ENCODE measurements at regions not wholly inside any gene's neighbourhood (a gene's known extent, or its start where the extent isn't known, plus 50 kb on each side); places are given as distances from the start of the nearest gene placed in this dataset.

DNA sequence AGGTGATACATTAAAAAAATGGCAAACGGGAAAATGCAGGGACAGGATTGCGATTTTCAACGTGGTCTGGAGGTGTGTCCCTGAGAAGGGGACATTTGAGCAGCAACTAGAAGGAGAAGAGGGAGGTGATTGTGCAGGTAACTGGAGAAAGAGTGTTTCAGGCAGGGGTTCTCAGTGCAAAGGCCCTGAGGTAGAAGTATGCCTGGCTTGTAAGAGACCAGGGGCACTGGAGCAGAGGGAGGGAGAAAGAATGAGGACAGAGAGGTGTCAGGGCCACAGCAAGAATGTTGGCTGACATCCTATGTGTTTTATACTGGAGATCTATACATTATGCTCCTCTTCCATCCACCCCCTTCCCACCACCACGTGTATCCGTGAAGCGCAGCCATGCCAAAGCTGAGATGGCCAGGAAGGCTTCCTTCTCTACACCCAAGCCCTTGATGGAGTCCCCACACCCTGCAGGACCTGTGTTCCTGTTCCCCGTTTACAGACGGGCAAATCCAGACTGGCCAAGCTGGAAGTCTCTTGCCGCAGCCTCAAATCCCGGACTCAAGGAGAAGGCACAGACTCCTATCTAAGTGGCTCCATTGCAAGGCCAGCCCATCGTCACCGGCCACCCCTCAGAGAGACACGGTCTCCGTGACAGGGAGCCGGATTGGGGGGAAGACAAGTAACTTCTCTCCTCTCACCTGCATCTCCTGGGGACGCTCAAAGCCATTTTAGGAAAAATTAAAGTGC, 416.1 kb downstream of the MN1 start:
- no peak for DNase-seq (ENCODE audit: low read depth in 3 of 3)

DNA sequence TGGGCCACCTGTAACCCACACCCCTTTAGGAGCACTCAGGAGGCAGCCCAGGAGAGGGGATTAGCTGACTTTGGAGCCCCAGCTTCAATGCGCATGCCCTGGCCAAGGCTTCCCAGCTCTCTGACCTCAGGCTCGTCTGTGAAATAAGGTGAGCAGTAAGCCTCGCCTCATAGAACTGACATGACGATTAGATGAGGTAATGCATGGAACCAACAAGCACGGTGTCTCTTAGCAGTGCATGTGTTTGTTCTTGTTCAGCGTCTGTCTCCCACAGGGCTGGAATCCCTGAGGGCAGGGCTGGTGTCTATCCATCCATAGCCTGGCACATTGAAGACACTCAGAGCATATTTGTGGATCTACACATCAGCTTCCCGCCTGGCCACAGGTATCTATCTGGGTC, 415.4 kb downstream of the MN1 start:
- DNase-seq (ENCODE audit: low read depth in 3 of 3) = no peak

GRCh38 chr22:27387561-27387960, 414.0 kb downstream of the MN1 start:
- no peak for DNase-seq (ENCODE audit: low read depth in 3 of 3)

DNA sequence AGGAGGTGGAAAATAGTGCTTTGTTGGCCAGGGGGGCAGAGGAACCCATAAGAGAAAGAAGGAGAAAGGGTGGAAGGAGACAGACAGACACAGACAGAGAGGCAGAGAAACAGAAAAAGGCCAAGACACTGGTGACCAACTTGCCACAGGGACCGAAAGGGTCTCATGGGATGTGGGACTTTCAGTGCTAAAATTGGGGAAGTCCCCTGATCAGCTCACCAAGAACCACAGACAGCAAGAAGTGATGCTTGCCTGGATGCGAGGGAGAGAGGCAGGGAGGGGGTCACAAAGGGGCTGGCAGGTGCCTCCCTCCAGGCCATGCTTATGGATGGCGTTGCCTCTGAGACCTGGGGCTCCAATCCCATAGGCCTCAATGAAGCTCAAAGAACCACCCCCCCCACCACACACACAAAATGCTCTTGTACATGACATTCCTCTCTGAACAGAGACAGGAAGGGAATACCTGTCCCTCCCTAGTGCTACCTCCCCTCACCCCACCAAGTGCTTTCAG, 413.4 kb downstream of the MN1 start:
- DNase-seq (ENCODE audit: low read depth in 3 of 3) = no peak

DNA sequence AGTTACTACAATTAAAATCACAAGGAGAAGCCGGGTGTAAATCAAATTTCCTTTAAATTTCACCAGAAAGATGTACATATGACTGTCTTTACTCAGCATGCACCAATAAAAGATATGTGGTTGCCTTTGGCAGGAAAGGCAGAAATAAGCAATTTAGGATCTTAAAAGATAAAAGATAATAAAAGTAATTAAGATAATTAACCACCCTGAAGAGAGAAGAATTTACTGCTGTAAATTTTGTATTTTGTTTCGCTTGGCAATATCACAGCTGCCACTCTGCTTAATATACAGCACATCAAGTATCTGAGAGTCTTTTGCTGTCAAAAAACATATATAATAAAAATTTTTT, 411.9 kb downstream of the MN1 start:
- DNase-seq (ENCODE audit: low read depth in 3 of 3) = no peak

DNA sequence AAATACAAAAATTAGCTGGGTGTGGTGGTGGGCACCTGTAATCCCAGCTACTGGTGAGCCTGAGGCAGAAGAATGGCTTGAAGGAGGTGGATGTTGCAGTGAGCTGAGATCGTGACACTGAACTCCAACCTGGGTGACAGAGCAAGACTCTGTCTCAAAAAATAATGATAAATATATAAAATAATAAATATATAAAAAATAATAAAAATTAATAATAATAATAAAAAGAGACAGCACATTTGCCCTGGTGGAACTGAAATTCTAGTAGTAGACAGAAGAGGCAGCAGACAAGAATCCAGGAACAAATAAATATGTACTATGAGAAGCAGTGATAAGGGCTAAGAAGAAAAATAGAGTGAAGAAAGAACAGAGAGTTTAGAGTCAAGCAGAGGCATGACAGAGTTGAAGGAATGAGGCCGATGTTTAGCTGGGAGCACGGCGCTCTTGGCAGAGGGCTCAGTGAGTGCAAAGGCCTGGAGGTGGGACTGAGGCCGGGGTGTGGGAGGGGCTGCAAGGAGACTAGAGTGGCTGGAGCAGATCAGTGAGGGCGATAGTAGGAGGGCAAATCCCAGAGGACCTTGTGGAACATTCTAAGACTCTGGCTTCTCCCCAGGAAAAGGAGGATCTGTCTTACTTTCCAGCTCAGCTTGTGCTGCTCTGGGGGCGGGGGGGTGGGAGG, 410.3 kb downstream of the MN1 start:
- DNase-seq (ENCODE audit: low read depth in 3 of 3) = no peak

GRCh38 chr22:27393371-27393770, 408.2 kb downstream of the MN1 start:
- no peak for DNase-seq (ENCODE audit: low read depth in 3 of 3)

GRCh38 chr22:27394806-27395404, 406.7 kb downstream of the MN1 start:
- DNase-seq (ENCODE audit: low read depth in 3 of 3) = no peak

- DNase-seq (ENCODE audit: low read depth in 3 of 3) = no peak
Measured at GRCh38 chr22:27397036-27397953, 404.3 kb downstream of the MN1 start.

GRCh38 chr22:27397954-27398342, 403.6 kb downstream of the MN1 start:
- no peak for DNase-seq (ENCODE audit: low read depth in 3 of 3)

- DNase-seq (ENCODE audit: low read depth in 3 of 3) = no peak
Measured at GRCh38 chr22:27399161-27399560, 402.4 kb downstream of the MN1 start.

DNA sequence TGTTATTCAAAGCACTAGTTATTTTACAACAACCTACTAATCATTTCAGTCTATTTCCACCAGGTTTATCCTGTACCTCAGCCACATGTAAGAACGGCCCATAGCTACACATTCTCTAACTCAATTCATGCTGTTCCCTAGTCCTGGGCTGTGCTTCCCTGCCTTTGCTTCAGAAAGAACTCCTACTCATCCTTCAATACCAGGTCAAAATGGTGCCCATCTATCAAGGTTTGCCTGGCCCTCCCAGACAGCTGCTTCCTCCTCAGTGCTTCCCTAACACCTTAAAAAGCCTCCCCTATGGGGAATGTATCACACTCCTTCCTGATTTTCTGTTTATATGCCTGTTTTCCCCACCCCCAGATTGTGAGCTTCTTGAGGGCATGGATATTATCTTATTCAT, 400.7 kb downstream of the MN1 start:
- DNase-seq (ENCODE audit: low read depth in 3 of 3) = no peak

DNA sequence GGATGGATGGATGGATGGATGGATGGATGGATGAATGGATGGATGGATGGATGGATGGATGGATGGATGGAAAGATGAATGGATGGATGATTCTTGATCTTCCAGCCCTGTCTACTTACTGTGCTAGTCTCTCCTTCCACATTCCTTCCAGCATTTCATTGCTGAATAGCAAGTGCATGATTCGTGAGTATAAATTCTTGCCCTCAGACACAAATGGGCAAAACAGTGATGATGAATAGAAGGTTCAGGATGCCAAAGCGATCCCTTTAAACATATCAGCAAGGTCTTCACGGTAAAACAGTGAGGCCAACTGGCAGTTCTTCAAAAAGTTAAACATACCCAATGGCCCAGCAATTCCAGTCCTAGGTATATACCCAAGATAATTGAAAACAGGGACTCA, 400.2 kb downstream of the MN1 start:
- no peak for DNase-seq (ENCODE audit: low read depth in 3 of 3)

- DNase-seq (ENCODE audit: low read depth in 3 of 3) = no peak
Measured at GRCh38 chr22:27404441-27404840, 397.1 kb downstream of the MN1 start.

DNA sequence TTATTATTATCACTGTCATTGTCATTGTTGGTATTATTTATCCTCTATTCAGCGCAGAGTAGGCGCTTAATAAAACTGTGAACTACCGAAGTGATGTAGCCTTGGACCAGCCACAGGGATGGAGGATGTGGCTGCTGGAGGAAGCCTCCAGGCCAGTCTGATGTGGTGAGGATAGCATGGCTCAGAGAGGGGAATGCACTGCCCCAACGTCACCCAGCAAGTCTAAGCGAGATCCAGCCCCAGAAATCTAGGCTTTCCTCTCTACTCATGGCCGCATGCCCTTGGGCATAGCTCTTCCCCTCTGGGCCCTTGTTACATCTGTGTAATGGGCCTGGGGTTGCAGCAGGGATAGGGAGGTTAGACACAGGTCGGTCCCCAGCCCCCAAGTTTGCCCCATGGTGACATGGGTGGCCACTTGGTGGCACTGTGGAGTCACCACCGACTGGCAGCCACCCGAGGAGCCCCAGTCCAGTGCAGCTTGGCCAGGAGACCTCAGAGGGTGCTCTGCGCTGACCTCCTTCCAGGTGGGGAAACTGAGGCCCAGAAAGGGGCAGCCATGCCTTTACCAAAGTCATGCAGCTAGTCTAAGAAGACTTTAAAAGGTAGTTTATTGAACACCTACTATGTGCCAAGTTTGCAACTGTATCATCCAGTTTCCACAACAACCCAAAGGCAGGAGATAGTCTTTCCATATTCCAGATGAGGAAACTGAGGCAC, 395.7 kb downstream of the MN1 start:
- no peak for DNase-seq (ENCODE audit: low read depth in 3 of 3)

DNA sequence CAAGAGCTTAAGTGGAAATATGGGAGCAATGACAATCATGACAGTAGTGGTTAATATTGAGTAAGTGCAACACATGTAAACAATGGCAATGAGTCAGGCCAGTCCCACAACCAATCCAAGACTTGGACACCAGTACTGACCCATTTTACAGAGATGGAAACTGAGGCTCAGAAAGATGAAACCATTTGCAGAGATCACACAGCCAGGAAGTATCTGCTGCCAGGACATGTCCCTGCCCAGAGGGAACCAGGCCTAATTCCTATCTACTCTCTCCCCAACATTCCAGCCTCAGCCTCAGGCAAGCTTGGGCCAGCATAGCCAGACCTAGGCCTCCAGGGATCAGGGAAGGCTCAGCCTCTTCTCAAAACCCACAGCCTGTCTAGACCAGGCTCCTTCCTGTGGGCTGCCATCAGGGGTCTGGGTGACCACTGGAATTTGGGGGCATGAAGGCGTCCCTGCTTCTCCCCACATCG, 395.1 kb downstream of the MN1 start:
- no peak for DNase-seq (ENCODE audit: low read depth in 3 of 3)

DNA sequence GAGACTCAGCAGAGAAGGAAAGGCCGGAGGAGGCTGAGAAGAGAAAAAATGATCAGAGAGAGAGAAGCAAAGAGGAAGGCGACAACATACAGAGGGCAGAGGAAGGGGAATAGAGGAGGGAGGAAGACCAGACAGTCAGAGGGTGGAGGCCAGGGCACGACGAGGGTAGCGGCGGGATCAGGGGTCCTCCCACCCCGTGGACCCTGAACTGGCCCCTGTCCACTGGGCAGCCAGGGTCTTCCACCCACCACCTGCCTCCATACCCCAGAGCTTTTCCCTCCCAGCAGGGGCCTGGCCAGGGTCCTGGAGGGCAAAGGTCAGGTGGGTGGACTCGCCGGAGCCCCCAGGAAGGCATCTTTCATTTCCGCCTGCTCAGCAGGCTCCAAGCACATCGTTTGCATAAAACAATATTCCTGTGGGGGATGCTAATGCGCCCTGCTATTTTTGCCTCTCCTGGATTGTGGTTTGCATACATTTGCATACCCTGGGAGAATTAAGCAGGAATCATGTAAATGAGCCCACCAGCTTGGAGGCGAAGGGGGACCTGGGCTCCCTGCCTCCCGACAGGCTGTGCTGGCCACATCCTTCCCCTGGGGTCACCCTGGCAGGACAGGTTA, 394.1 kb downstream of the MN1 start:
- DNase-seq (ENCODE audit: low read depth in 3 of 3) = no peak

GRCh38 chr22:27408068-27408467, 393.5 kb downstream of the MN1 start:
- no peak for DNase-seq (ENCODE audit: low read depth in 3 of 3)

GRCh38 chr22:27409299-27409698, 392.3 kb downstream of the MN1 start:
- DNase-seq (ENCODE audit: low read depth in 3 of 3) = no peak

DNA sequence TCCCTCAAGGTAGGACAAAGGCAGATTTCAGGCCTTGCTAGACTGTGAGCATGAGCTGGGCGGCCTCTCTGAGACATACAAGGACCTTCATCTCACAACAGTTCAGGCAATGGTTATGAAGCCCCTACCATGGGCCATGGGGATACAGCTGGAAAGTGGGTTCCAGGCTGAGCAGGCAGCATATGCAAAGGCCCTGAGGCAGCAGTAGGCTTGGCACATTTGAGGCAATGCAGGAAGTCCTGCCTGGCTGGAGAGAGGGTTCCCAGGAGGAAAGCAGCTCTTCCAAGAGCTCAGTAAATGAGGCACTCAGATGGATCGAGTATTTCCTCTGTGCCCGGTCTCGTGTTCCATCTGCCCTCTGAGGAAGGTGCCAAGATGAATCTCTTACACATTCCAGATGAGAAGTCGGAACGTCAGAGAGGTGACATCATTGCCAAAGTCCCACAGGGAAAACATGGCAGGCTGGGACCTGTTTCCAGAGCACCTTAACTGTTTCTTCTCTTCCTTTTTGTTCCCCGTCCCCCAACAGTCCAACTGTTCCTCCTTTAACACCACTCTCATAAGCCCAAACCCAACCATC, 388.6 kb downstream of the MN1 start:
- no peak for DNase-seq (ENCODE audit: low read depth in 3 of 3)

All from stimulated activated CD4-positive, alpha-beta T cell treated with anti-CD3 and anti-CD28 coated beads, TNF-alpha, amount 100 ng/mL, for 4 hours (primary cell).